ENCODE measurements at regions not wholly inside any gene's neighbourhood (a gene's known extent, or its start where the extent isn't known, plus 50 kb on each side); places are given as distances from the start of the nearest gene placed in this dataset.

GRCh38 chr21:27083144-27083543 is 116.3 kb upstream of the ADAMTS5 start:
- no peak for DNase-seq (ENCODE audit: extremely low read depth in 1 of 2, low read depth in 1 of 2)

GRCh38 chr21:27082431-27083010 is 115.6 kb upstream of the ADAMTS5 start:
- no peak for DNase-seq (ENCODE audit: extremely low read depth in 1 of 2, low read depth in 1 of 2)

GRCh38 chr21:27079636-27080240 is 112.8 kb upstream of the ADAMTS5 start:
- no peak for DNase-seq (ENCODE audit: extremely low read depth in 1 of 2, low read depth in 1 of 2)

- no peak for DNase-seq (ENCODE audit: extremely low read depth in 1 of 2, low read depth in 1 of 2)
Measured at GRCh38 chr21:27078915-27079314, 112.0 kb upstream of the ADAMTS5 start.

- DNase-seq (ENCODE audit: extremely low read depth in 1 of 2, low read depth in 1 of 2): no peak
Measured at GRCh38 chr21:27077501-27077900, 110.6 kb upstream of the ADAMTS5 start.

- no peak for DNase-seq (ENCODE audit: extremely low read depth in 1 of 2, low read depth in 1 of 2)
Measured at GRCh38 chr21:27076025-27076424, 109.1 kb upstream of the ADAMTS5 start.

- DNase-seq (ENCODE audit: extremely low read depth in 1 of 2, low read depth in 1 of 2): no peak
Measured at GRCh38 chr21:27070861-27071670, 104.2 kb upstream of the ADAMTS5 start.

GRCh38 chr21:27068811-27069210 is 101.9 kb upstream of the ADAMTS5 start:
- no peak for DNase-seq (ENCODE audit: extremely low read depth in 1 of 2, low read depth in 1 of 2)

- no peak for DNase-seq (ENCODE audit: extremely low read depth in 1 of 2, low read depth in 1 of 2)
Measured at GRCh38 chr21:27067226-27067625, 100.3 kb upstream of the ADAMTS5 start.

- DNase-seq (ENCODE audit: extremely low read depth in 1 of 2, low read depth in 1 of 2): no peak
Measured at GRCh38 chr21:27062443-27062842, 95.6 kb upstream of the ADAMTS5 start.

GRCh38 chr21:27061770-27062169 is 94.9 kb upstream of the ADAMTS5 start:
- no peak for DNase-seq (ENCODE audit: extremely low read depth in 1 of 2, low read depth in 1 of 2)

- DNase-seq (ENCODE audit: extremely low read depth in 1 of 2, low read depth in 1 of 2): no peak
Measured at GRCh38 chr21:27060190-27060589, 93.3 kb upstream of the ADAMTS5 start.

- DNase-seq (ENCODE audit: extremely low read depth in 1 of 2, low read depth in 1 of 2): no peak
Measured at GRCh38 chr21:27058673-27059605, 92.1 kb upstream of the ADAMTS5 start.

GRCh38 chr21:27057997-27058396 is 91.1 kb upstream of the ADAMTS5 start:
- no peak for DNase-seq (ENCODE audit: extremely low read depth in 1 of 2, low read depth in 1 of 2)

- DNase-seq (ENCODE audit: extremely low read depth in 1 of 2, low read depth in 1 of 2): no peak
Measured at GRCh38 chr21:27047658-27048314, 80.9 kb upstream of the ADAMTS5 start.

- DNase-seq (ENCODE audit: extremely low read depth in 1 of 2, low read depth in 1 of 2): no peak
Measured at GRCh38 chr21:27047283-27047657, 80.4 kb upstream of the ADAMTS5 start.

GRCh38 chr21:27045281-27045985 is 78.5 kb upstream of the ADAMTS5 start:
- no peak for DNase-seq (ENCODE audit: extremely low read depth in 1 of 2, low read depth in 1 of 2)

GRCh38 chr21:27043377-27043776 is 76.5 kb upstream of the ADAMTS5 start:
- DNase-seq (ENCODE audit: extremely low read depth in 1 of 2, low read depth in 1 of 2): no peak

GRCh38 chr21:27040738-27041469 is 74.0 kb upstream of the ADAMTS5 start:
- no peak for DNase-seq (ENCODE audit: extremely low read depth in 1 of 2, low read depth in 1 of 2)
